Panc1 (cell line): ENCODE measurements at regions not wholly inside any gene's neighbourhood (a gene's known extent, or its start where the extent isn't known, plus 50 kb on each side); places are given as distances from the start of the nearest gene placed in this dataset.

Source experiments
- CTCF ChIP-seq: fragments of 450-650 bp; IDR thresholded peaks from 2 replicates; pipeline ENCODE4 v1.5.1; 2017; ENCODE audit warnings: mild to moderate bottlenecking
- TCF7L2 ChIP-seq: IDR thresholded peaks from 2 replicates; pipeline ENCODE4 v1.6.1; 2011; ENCODE audit warnings: mild to moderate bottlenecking, low read depth, low read length, inconsistent platforms

GRCh38 chr1:47618222-47618720 lies 180.4 kb downstream of the FOXD2 start:
- no peak for TF ChIP-seq TCF7L2
- TF ChIP-seq CTCF = no peak
